ENCODE measurements at regions not wholly inside any gene's neighbourhood (a gene's known extent, or its start where the extent isn't known, plus 50 kb on each side); places are given as distances from the start of the nearest gene placed in this dataset.
"Not testable (repeated sequence)": the region's sequence is repeated elsewhere in the genome, so short reads cannot be mapped to it uniquely, and the experiment has no call there.

DNA sequence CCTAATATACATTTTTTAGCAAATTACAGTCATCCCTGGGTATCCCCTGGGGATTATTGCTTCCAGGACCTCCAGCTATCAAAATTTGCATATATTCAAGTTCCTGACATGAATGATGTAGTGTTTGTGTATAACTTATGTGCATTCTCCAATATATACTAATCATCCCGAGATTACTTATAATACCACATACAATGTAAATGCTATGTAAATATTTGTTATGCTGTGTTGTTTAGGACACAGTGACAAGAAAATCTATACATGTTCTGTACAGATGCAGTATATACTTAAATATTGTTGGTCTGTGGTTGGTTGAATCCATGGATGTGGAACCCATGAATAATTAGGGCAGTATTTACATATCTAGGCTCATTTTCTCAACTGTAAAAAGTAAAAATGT is 1060.3 kb downstream of the DSC3 start:
- no peak for DNase-seq

DNA sequence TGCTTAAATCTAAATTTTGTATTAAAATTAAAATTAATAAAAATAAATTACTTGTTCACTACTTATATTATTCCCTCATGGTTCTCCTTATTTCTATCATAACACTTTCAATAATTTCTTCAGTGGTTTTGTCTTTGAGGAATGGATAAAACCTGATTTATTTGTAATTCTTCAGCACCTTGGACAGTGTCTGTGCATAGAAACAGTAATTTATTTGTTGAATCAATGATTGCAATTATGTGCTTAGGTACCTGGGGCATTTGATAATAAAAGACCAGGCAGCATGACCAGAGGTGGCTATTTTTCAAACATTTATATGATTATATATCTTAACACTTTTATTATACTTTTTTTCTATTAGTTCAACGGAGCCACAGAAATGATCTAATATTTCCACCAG is 1062.7 kb downstream of the DSC3 start:
- no peak for DNase-seq

DNA sequence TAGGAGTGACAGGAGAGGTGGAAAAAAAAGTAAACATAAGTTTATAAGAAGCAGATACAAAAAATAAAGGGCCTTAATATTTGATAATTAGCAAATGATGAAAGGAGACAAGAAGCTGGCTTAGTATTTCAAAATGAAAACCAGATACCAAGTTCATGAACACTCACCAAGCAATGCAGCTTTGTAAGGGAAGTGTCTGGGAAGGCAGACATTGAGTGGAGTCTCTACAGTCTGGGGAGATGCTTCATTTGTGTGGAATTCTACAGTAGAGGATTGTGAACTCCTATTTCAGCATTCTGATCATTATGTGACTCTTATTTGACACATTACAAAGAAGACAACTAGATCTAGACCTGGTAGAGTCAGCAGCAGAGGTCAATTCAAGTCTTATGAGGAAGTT is 1072.7 kb downstream of the DSC3 start:
- DNase-seq: no peak

DNA sequence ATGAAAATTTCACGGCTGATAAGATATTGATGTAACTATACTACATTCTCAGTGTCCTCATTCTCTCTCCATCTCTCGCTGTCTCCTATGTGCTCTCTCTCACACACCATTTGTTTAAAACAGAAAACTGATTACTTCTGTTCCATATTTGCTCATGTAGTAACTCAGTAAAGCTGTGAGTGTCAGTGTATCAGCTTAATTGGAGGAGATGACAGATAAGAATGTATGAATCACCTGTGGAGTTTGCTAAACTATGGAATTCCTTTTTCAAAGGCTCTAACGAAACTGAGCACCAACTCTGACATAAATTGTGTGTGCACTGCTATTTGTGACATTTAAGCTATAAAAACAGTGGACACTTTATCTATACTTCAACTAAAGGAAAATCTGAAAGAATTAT is 1080.0 kb downstream of the DSC3 start:
- DNase-seq: no peak

DNA sequence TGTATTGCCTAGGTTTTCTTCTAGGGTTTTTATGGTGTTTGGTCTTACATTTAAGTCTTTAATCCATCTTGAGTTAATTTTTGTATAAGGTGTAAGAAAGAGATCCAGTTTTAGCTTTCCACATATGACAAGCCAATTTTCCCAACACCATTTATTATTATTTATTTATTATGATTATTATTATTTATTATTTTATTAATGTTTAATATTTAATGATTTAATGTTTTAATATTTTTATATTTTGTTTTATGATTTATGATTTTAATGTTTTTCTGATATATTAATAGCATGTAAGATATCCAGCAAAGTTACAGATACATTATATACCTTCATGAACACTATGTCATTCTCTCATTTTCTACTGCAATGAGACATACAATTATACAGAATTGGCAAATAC is 1082.0 kb downstream of the DSC3 start:
- DNase-seq: no peak

DNA sequence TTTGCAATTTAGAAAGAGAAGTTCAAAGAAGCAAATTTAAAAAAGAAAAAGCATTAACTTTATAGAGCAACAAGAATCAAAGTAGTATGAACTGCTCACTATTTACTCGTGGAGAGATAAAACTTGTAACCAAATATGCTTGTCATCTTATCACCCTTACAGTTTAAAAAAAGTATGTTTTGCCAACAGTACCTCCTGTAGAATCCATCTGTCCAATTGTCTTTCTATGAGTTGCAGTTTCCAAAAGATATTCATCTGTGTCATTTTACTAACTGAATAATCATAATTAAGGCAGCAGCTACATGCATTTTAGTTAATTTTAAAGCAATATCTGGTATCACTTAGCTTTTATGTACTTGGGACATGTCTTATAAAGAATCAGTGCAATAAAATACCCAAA is 1112.3 kb downstream of the DSC3 start:
- DNase-seq: no peak

DNA sequence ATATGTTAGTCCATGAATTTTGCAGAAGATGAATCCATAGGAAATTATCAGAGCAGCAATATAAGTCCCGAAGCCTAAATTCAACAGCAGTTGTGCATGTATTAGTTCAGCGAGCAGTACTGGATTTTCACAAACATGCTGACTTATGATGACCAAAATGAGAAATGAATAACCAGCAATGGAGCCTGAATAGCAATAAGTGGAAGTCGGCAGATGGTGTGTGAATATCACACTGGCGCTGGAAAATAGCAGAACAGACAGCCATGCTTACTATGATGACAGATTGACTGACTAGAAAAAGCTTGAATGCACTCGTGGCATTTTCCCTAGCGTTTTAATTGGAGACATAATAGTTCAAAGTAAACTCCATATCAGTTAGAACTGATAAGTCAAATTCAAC is 1114.5 kb downstream of the DSC3 start:
- no peak for DNase-seq

DNA sequence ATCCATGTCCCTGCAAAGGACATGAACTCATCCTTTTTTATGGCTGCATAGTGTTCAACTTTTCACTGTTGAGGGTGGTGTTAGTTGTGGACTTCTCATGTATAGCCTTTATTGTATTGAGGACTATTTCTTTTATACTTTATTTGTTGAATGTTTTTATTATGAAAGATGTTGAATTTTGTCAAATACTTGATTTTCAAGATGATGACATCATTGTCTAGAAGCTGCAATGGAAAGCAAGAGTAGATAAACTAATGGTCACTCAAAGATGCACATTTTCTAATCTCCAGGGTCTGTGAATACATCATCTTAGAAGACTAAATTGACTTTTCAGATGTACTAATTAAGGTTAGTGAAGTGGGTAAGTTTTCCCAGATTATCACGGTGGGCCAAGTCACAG is 1117.0 kb downstream of the DSC3 start:
- no peak for DNase-seq

DNA sequence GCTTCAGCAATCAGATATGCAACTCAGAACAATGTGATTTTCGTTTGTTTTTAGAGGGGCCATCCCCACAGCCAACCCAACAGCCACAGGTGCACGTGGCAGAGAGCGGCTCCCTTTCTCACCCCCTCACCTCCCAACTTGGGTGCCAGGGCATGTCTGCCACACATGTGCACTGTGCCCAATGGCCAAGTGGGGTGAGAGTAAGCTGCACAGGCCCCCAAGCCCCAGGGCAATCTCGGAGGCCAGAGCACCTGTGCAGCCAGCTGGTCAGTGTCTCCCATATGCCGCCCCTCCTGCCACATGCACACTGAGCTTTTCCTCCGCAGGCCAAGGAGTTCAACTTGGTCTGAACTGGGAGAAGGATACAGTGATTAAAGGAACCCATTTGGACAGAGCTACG is 1130.2 kb downstream of the DSC3 start:
- DNase-seq: no peak

DNA sequence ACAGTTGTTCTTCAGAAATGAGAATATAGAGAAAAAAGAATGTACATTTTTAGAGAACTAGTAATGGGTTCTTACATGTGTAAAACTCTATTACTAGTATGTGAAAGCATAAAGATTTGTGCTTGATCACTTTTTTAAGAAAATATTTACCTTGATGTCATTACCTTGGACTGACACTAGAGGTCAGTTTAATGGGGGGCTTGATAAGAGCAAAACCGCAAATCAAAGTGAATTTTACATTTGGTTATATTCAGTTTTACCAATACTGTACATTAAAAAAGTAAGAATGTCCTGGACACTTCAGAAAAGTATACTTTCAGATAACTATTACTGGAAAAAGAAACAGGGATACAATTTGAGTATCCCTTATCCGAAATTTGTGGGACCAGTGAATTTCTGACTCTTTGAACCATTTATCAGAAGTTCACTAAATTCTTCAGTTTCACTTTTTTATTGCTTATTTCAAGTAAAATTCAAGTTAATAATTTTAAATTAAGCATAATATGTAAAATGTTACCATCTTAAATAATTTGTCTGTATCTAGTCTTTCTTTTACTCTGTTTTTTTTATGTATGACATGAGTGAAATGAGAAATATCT is 1149.5 kb downstream of the DSC3 start:
- no peak for DNase-seq

DNA sequence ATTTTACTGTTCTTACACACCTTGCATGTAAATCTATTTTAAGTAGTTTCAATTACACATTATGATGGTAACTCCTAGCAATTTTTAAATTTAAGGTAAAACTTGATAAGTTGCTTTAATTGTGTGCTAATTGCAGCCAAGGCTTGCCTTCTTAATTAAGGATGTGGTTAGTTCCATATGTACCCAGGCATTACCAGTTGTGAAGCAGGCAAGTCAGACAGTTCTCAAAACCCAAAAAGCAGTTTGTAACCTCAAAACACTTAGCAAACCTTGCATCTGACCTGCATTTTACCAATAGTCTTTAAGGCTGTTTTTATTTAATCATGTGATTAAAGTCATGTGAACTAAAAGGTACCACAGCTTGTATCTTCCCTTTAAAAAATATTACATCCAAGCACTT is 1159.4 kb downstream of the DSC3 start:
- no peak for DNase-seq

DNA sequence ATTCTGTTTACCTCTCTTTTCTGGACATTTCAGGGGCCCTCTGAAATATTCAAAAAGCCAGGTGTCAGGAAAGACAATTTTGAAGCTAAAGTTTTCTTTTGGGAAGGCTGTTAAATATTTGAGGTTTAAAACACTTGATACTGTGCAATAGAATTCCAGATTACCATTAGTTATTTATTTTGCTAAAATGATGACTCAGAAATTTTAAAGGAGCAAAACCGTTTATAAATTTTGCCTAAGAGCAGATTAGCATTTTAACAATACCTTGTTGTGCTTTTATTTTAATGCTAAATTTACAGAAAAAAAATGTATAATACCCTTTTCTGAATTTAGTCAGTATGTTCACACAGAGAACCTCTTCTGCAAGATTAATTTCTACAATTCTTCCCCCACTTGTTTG is 1159.9 kb downstream of the DSC3 start:
- DNase-seq: no peak

DNA sequence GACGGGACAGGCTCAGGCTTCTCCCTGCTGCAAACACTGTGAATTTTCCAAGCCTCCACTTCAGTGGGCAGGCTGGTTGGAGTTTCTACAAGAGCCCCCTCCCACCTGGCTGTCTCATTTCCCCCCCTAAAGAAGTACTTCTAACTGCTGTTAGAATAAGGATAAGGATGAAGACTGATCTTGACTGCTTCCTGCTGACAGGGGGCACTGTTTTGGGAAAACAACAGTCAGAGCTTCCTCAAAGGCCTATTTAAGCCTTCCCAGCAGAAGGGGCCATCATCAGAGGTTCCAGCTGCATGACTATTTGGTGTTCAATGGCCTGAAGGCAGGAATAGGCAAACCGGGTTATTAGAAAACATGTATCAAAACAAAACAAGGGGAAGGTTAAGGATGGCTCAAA is 1162.8 kb downstream of the DSC3 start:
- no peak for DNase-seq

DNA sequence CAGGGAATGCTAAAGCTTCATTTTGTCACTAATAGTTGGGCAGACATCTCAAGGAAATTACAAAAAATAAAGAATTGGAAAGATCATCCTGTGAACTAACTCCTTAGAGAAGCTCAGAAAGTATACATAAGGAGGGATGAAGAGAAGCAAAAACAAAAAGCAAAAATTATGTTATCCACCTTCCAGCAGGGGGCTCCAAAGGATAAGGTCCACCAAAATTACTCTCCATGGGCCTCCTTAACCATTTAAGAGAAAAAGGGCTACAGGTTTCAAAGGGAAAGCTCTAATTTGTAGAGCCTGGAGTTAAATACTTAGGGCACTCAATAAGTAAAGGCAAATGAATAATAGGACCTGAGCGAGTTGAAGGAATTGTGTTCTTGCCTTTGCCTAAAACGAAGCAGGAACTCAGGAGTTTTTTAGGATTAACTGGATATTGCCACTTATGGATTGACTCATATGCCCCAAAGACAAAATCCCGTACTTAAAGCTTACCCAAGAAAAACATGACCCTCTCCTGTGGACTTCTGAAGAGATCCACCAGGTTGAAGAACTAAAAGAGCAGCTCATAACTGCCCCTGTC is 1167.9 kb downstream of the DSC3 start:
- peak; percentile 59 for DNase-seq

DNA sequence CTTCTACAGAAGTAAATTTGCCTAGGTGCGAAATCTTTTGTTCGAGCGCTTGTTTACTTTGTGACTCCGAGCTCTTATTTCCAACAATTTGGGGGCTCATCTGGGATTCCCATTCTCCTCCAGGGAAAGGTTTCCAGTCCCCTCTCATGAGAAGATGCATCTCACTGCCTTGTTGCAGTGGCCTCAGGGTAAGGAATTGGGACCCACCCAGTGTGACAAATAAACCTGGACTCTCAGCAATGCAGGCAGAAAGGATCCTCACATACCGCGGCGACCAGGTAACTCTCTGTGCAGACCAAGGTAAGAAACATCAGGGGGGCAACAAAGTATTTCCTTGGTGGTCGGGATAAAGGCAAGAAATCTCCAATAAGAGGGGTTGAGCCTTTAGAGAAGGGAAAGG is 1169.3 kb downstream of the DSC3 start:
- no peak for DNase-seq

DNA sequence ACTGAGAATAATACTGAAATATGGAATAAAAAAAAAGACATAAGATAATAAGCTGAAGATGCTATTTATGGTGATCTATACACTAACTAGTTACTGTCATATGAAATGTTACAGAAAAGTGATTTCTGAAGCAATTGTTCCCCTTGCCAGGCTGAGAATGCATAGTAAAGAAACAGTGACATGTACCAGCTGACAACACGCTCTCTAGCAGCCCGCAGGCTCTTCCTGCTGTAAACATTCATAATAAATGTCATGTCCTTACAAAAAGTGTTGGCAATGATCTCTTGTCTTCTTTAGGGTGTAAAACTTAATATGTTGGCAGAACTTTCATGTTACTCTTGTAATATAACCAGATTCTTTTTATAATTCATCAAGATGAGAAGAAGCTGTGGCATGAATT is 1171.3 kb downstream of the DSC3 start:
- no peak for DNase-seq

DNA sequence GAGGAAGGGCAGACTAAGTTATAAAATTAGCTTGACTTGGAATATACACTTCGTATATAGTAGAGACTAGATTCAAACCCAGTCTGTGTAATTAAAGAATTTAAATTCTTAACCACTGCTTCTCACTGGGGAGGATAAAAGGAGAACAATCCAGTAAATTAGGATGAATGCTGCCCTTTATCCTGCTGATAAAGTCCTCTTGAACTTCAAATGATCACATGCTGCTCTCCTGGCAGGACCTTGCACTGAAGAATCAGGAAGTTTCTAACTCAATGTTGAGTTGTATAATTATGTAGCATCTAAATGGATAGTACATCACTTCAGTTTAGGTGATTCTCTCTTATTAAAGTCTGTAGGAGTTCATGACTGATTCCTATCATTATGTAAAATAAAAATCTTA is 1179.7 kb downstream of the DSC3 start:
- no peak for DNase-seq

DNA sequence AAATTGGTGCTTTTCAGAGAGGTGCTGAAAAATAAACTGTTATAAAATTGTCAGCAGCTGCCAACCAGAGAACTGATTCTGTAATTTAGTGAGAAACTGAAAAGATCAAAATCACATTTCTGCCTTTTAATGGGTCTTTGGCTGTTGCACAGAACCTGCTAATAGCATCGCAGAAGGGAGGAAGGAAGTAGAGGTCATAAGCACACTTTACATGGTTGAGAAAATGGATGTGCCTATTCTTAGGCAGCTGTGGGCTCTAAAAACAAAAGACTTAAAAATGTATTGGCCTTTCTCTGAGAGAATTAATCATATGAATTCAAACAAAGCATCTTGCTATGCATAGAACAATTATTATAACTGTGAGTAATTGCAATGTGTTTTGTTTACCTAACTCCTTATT is 1186.9 kb downstream of the DSC3 start:
- peak; percentile 29 for DNase-seq

DNA sequence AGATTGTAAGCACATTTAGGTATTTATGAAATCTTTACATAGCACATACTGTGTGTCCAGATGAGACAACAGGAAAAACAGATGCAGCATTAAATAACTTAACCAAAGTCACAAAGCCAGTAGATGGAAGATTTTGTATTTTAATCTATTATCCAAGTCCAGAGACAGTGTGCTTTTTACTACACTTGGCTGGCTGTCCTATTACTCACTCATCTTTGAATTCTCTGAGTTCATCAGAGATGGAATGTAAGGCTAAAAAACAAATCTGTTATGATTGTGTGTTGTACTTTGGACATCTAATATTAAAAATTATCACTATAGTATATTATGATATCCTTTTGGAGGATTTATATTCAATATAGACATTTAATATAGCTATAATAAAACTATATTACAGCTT is 1189.4 kb downstream of the DSC3 start:
- DNase-seq: no peak

DNA sequence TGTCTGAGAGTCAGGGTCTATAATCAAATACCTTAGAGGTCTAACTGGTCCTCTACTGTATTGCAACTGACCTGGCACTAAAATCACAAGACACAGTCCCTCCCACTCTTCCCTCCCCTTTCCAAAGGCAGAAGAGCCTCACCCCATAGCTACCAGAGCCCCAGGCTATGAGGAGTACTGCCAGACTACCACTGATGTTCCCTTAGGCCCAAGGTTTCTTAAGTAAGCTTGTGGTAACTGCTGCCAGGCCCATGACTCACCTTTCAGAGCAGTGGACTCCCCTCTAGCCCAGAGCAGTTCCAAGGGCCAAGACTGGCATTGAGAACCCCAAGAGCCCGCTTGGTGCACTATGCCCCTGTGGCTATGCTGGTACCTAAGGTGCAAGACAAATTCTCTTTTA is 1193.4 kb downstream of the DSC3 start:
- DNase-seq: no peak

DNA sequence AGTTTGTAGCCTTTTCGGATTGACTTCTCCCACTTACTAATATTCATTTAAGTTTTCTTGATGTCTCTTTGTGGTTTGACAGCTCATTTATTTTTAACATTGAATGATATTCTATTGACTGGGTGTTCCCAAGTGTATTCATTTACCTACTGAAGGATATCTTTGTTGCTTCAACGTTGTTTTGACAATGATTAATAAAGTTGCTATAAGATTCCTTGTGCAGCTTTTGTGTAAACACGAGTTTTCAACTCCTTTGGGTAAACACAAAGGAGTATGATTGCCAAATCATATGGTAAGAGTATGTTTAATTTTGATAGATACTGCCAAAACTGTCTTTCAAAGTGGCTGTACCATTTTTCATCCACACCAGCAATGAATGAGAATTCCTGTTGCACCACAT is 1200.9 kb downstream of the DSC3 start:
- DNase-seq: no peak

DNA sequence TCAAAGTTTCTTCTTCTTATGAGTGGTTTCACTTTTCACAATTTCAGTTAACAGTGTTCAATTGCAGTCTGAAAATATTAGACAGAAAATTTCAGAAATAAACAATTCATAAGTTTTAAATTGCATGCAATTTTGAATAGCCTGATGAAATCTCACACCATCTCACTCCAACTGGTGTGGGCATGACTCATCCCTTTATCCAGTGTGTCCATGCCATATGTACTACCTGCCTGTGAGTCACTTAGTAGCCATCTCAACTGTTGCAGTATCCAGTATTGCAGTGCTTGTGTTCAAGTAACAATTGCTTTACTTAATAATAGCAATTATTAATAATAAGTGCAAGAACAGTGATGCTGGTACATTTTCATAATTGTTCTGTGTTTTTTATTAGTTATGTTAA is 1202.5 kb downstream of the DSC3 start:
- no peak for DNase-seq

DNA sequence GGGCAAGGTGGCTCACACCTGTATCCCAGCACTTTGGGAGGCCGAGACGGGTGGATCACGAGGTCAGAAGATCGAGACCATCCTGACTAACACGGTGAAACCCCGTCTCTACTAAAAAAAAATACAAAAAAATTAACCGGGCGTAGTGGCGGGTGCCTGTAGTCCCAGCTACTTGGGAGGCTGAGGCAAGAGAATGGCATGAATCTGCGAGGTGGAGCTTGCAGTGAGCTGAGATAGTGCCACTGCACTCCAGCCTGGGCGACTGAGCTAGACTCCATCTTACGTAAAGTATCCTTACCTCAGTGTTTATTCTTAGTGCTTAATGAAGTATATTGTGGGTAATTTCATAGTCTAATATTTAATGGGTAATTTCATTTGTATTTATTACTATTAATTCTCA is 1203.6 kb downstream of the DSC3 start:
- not testable (repeated sequence) for DNase-seq

DNA sequence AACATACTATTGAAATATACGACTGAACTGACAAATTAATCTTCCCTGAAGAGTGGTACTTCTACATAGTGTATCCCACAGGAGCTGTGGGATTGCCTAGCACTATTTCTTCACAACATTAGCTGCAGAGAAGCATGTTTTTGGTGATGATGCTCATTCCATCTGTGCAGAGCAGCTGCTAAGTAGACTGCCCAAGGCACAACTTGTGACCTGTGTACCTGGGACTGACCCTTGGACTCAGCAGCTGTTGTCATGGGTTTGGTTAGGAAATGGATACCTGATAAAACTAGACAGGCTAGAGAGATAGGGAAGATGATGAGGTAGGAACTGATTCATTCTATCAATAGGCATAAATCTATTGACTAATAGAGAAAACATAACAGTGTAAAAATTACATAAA is 1204.0 kb downstream of the DSC3 start:
- no peak for DNase-seq

DNA sequence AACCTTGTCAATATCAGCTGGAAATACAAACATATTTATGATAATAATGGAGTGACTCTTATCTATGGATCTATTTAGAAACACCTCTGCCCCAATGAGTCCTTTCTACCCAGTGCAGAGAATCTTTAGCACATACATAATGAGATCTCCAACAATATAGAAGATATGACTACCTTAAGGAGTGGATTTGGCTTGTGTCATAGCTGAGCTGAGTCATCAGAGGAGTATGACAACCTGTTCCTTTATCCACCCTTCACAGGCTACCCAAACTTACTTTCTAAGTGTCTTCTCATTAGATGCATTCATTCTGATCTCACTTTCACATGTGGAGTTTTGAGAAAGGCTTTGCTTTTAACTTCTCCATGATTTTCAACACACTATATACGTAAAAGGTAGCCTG is 1218.9 kb downstream of the DSC3 start:
- DNase-seq: no peak

DNA sequence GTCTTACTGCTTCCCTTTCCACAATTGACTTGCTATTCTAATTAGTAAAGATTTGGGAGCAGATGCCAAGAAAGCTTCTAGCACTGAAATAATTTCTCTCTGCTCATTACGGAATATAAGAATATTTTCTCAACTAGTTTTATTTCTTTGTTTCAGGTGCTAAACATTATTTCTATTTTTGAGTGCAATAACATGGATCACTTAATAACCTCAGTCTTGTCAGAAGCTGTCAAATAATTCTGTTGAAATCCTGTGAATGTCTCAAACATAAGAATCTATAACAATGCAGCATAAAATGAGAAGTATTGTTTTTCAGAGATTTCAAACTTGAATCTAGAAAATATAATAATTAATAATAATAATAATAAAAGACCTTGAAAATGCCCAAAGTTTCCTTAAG is 1221.0 kb downstream of the DSC3 start:
- DNase-seq: no peak
